Spleen (tissue), 11 donors: ENCODE measurements at regions not wholly inside any gene's neighbourhood (a gene's known extent, or its start where the extent isn't known, plus 50 kb on each side); places are given as distances from the start of the nearest gene placed in this dataset.

Experiments used
- DNase-seq: peaks from one replicate; pipeline ENCODE4 v3.0.0-alpha.2; 2020
- H3K27ac ChIP-seq, 8 donors: fragments of 200-600 bp; sonication (generic) in 7 of 8; 1 replicate in 4 of 8; 2 replicates in 4 of 8; pipeline versions ENCODE4 v1.5.0 to v1.8.0; 2016 to 2021; ENCODE audit warnings: inconsistent platforms in 4 of 8, mild to moderate bottlenecking in 4 of 8, moderate library complexity in 1 of 8
- H3K27me3 ChIP-seq, 7 donors: fragments of 200-600 bp; sonication (generic) in 6 of 7; replicated peaks in 1 of 7; 1 replicate in 4 of 7; 2 replicates in 3 of 7; pipeline versions ENCODE4 v1.5.0 to v1.8.0; 2016 to 2021; ENCODE audit warnings: inconsistent platforms in 3 of 7, mild to moderate bottlenecking in 1 of 7
- H3K36me3 ChIP-seq, 6 donors: fragments of 200-600 bp; sonication (generic) in 5 of 6; 1 replicate in 4 of 6; 2 replicates in 2 of 6; pipeline versions ENCODE4 v1.5.0 to v1.8.0; 2016 to 2021; ENCODE audit warnings: inconsistent platforms in 2 of 6
- H3K4me1 ChIP-seq, 6 donors: fragments of 200-600 bp; sonication (generic) in 5 of 6; 1 replicate in 3 of 6; 2 replicates in 3 of 6; pipeline versions ENCODE4 v1.5.0 to v1.8.0; 2016 to 2021; ENCODE audit warnings: inconsistent platforms in 3 of 6
- H3K4me3 ChIP-seq, 8 donors: fragments of 200-600 bp; sonication (generic) in 7 of 8; 1 replicate in 4 of 8; 2 replicates in 4 of 8; pipeline versions ENCODE4 v1.5.0 to v1.8.0; 2016 to 2021; ENCODE audit warnings: inconsistent platforms in 4 of 8, mild to moderate bottlenecking in 4 of 8, moderate library complexity in 2 of 8
- H3K9me3 ChIP-seq, 8 donors: fragments of 200-600 bp; sonication (generic) in 7 of 8; 1 replicate in 4 of 8; 2 replicates in 4 of 8; pipeline versions ENCODE4 v1.5.0 to v1.8.0; 2016 to 2021; ENCODE audit warnings: inconsistent platforms in 4 of 8
- POLR2A ChIP-seq, 3 donors: fragments of 450-650 bp; IDR thresholded peaks; one replicate each; pipeline ENCODE4 v1.5.1; 2017; ENCODE audit warnings: antibody characterized with exemption in 3 of 3, mild to moderate bottlenecking in 1 of 3
- POLR2AphosphoS5 ChIP-seq, 3 donors: sonication (generic); formaldehyde crosslinking; IDR thresholded peaks; one replicate each; pipeline ENCODE4 v1.5.1; 2017; ENCODE audit warnings: antibody characterized with exemption in 3 of 3
- WGBS, 5 donors: extraction: QIAGEN DNeasy Blood & Tissue Kit in 3 of 5; methylation state at CpG; one replicate each; pipeline versions ENCODE4 v1.1.5 to v1.1.7; 2013 to 2018; 5-methylcytosine and 5-hydroxymethylcytosine counted together
- intact Hi-C: fragments of 100-400 bp; cut with DNase I; formaldehyde crosslinking; loops from one replicate; pipeline ENCODE4 v1.15.0; 2023; ENCODE audit warnings: low total_unique reads
- TF ChIP-seq, protein P1 (sequence below), 11 experiments: fragments of 200-600 bp in 7 of 11; fragments of 450-650 bp in 4 of 11; sonication (generic) in 4 of 11; IDR thresholded peaks in 8 of 11; conservative IDR thresholded peaks in 3 of 11; 1 replicate in 7 of 11; 2 replicates in 4 of 11; pipeline versions ENCODE4 v1.4.0 to v1.8.0; 2016 to 2021; ENCODE audit warnings: antibody characterized with exemption in 11 of 11, inconsistent platforms in 4 of 11, mild to moderate bottlenecking in 1 of 11
- donor health status: healthy with polysubstance abuse.
- donor health status: DM: no; HTN: no; CAD: no; lungs with moderate emphysema.
- donor health status: DM: no; HTN: no; CAD: no.
- donor health status: Bipolar disorder and iron deficiency.
- donor health status: healthy.
- donor health status: DM: no; HTN: no; CAD: no.
- donor health status: DM: yes; HTN: yes; CAD: no.

DNA sequence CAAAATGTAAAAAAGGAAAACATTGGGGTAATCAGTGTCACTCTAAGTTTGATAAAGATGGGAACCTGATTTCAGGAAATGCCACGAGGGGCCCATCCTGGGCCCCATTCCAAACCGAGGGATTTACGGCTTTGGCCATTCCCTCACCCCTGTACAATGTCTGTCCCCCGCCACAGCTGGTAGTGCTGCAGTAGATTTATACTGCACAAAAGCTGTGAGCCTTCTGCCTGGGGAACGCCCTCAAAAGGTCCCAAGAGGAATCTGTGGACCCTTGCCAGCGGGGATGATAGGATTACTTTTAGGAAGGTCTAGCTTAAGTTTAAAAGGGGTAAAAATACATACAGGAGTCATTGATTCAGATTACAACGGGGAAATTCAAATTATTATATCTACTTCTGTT is 173.4 kb upstream of the SGCG start:
- no peak for DNase-seq
- Histone ChIP-seq H3K36me3 (no peaks in the 10 kb centered on the region), H3K4me1 (no peaks in the 10 kb centered on the region), H3K27me3 (no peaks in the 10 kb centered on the region), H3K9me3 (peaks cover 0 to 9% (median 5%) of the 10 kb centered on the region in 8 donors), H3K27ac (no peak overlapping the region), H3K4me3 (no peak overlapping the region)
- TF ChIP-seq, protein P1, sequence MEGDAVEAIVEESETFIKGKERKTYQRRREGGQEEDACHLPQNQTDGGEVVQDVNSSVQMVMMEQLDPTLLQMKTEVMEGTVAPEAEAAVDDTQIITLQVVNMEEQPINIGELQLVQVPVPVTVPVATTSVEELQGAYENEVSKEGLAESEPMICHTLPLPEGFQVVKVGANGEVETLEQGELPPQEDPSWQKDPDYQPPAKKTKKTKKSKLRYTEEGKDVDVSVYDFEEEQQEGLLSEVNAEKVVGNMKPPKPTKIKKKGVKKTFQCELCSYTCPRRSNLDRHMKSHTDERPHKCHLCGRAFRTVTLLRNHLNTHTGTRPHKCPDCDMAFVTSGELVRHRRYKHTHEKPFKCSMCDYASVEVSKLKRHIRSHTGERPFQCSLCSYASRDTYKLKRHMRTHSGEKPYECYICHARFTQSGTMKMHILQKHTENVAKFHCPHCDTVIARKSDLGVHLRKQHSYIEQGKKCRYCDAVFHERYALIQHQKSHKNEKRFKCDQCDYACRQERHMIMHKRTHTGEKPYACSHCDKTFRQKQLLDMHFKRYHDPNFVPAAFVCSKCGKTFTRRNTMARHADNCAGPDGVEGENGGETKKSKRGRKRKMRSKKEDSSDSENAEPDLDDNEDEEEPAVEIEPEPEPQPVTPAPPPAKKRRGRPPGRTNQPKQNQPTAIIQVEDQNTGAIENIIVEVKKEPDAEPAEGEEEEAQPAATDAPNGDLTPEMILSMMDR (IDR thresholded peaks at IDR 0.05 in 8 of 11, conservative IDR thresholded peaks at IDR 0.05 in 3 of 11) = no peak
- no peak for TF ChIP-seq POLR2A (IDR thresholded peaks at IDR 0.05)
- no peak for TF ChIP-seq POLR2AphosphoS5 (IDR thresholded peaks at IDR 0.05)
- WGBS, 5 donors = 25 to 53% (median 36%) methylated on average over 7 of the region's 7 CpGs
- intact Hi-C loops = no loop called here

DNA sequence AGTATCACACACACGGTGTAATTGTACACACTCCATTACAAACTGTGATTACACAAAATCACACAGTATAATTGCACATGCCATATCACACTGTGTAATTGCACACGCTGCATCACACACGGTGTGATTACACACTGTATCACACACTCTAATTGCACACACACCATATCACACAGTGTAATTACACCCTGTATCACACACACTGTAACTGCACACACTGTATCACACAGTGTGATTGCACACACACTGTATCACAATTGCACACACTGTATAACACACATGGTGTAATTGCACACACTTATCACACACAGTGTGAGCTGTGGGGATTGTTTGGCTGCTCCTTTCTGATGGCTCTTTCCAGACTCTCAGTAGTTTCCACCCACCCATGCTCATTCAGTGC is 162.6 kb upstream of the SGCG start:
- DNase-seq = no peak
- Histone ChIP-seq H3K4me3 (no peak overlapping the region), H3K9me3 (peaks cover 0 to 8% (median 1%) of the 10 kb centered on the region in 8 donors), H3K27me3 (no peaks in the 10 kb centered on the region), H3K36me3 (no peaks in the 10 kb centered on the region), H3K27ac (no peak overlapping the region), H3K4me1 (no peaks in the 10 kb centered on the region)
- no peak for TF ChIP-seq POLR2A (IDR thresholded peaks at IDR 0.05)
- TF ChIP-seq, protein P1 (IDR thresholded peaks at IDR 0.05 in 8 of 11, conservative IDR thresholded peaks at IDR 0.05 in 3 of 11) = no peak
- no peak for TF ChIP-seq POLR2AphosphoS5 (IDR thresholded peaks at IDR 0.05)
- intact Hi-C loops = no loop called here
- 89 to 94% (median 94%) methylated on average over 3 of the region's 3 CpGs for WGBS, 5 donors

DNA sequence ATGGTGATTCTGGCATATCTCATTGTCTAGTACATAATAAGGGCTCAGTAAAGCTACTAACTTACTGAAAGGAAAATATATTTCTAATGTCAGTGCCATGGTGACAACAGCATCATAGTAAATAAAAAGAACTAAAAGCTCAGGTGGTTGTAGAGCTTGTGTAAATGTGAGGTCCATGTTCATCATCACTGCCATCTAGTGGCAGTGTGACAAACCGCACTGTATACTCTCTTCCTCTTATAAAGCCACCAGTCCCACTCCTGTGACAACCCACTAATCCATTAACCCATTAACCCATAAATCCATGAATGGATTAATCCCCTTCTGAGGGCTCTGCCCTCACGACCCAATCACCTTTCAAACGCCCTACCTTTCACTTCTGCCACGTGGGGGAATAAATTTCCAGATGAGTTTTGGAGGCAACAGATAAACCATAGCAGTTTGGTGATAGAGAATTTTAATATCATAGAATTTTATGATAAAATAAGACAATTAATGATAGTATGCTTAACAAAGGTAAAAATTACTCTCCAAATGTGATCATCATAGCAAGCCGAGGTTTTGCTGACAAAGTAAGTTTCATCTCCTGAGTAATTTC is 160.4 kb upstream of the SGCG start:
- TF ChIP-seq POLR2AphosphoS5 (IDR thresholded peaks at IDR 0.05) (no peak), POLR2A (IDR thresholded peaks at IDR 0.05) (no peak)
- TF ChIP-seq, protein P1 (IDR thresholded peaks at IDR 0.05 in 8 of 11, conservative IDR thresholded peaks at IDR 0.05 in 3 of 11) = peak in 10 of 11 experiments; percentile 36 to 78 (median 71)
- peaks cover 0 to 6% (median 1%) of the 10 kb centered on the region in 8 donors for H3K9me3 ChIP-seq
- no peaks in the 10 kb centered on the region for H3K4me1 ChIP-seq
- no peaks in the 10 kb centered on the region for H3K36me3 ChIP-seq
- H3K4me3 ChIP-seq = no peak overlapping the region
- WGBS, 5 donors = 14 to 18% (median 16%) methylated on average over 5 of the region's 5 CpGs
- no peaks in the 10 kb centered on the region for H3K27me3 ChIP-seq
- intact Hi-C loops = loop anchor here (10.0 kb wide), 1 partner anchor 1386 kb away; no protein-coding TSS in a partner anchor
- no peak overlapping the region for H3K27ac ChIP-seq
- DNase-seq = no peak

DNA sequence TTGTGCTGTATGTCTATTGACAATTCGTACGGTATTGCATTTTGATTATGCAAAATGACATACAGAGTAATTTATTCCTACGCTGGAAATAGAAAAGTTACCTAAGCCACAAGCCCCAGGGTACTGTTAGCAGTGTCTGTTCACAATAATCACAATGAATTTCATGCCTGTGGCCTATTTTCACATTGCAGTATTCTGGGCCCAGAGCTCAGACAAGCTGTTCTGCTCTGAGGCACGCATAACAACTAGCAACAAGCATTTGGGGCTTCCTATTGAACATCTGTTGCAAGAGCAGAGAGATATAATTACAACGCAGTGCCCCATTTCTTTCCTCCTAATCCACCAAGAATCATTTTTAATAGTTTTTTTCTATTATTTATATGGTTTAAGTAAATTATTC is 158.9 kb upstream of the SGCG start:
- TF ChIP-seq, protein P1 (IDR thresholded peaks at IDR 0.05 in 8 of 11, conservative IDR thresholded peaks at IDR 0.05 in 3 of 11) = no peak
- H3K9me3 ChIP-seq = no peaks in the 10 kb centered on the region
- H3K27me3 ChIP-seq = no peaks in the 10 kb centered on the region
- H3K36me3 ChIP-seq = no peaks in the 10 kb centered on the region
- no peaks in the 10 kb centered on the region for H3K4me1 ChIP-seq
- intact Hi-C loops = loop anchor here (10.0 kb wide), 1 partner anchor 1387 kb away; no protein-coding TSS in a partner anchor
- no peak overlapping the region for H3K27ac ChIP-seq
- 86 to 88% (median 88%) methylated on average over 5 of the region's 5 CpGs for WGBS, 5 donors
- H3K4me3 ChIP-seq = no peak overlapping the region
- DNase-seq = no peak
